Left colon (tissue), 2 donors: ENCODE measurements at regions not wholly inside any gene's neighbourhood (a gene's known extent, or its start where the extent isn't known, plus 50 kb on each side); places are given as distances from the start of the nearest gene placed in this dataset.

Experiments used
- ATAC-seq: fragments of 200-7000 bp; cut with Tn5 transposase; one replicate; pipeline ENCODE4 v1.9.1; 2020; ENCODE audit warnings: mild to moderate bottlenecking, moderate library complexity
- DNase-seq, 2 donors: peaks; one replicate each; pipeline ENCODE4 v3.0.0-alpha.2; 2020
- intact Hi-C, 2 donors: fragments of 100-400 bp; cut with DNase I in 1 of 2; cut with micrococcal nuclease in 1 of 2; formaldehyde crosslinking; loops; one replicate each; pipeline versions ENCODE4 v1.11.2 to v1.14.0; 2022; cut with DNase I, micrococcal nuclease
- donor health status: DM: no; HTN: no; CAD: no.
- donor health status: DM: yes; HTN: yes; CAD: no.

DNA sequence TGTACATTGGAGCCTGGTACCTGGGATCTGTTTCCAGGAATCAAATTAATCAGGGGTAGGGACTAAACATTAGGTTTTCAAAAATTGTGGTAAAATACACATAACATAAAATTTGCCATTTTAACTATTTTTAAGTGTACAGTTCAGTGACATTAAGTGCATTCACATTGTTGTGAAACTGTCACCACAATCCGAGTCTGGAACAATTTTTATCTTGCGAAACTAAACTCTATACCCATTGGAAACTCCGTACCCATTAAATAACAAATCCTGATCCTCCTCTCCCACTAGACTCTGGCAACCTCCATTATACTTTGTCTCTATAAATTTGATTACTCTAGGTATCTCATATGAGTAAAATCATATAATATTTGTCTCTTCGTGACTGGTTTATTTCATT lies 486.2 kb downstream of the GADD45G start:
- ATAC-seq: no peak
- intact Hi-C loops: no loop called here
- DNase-seq: no peak

DNA sequence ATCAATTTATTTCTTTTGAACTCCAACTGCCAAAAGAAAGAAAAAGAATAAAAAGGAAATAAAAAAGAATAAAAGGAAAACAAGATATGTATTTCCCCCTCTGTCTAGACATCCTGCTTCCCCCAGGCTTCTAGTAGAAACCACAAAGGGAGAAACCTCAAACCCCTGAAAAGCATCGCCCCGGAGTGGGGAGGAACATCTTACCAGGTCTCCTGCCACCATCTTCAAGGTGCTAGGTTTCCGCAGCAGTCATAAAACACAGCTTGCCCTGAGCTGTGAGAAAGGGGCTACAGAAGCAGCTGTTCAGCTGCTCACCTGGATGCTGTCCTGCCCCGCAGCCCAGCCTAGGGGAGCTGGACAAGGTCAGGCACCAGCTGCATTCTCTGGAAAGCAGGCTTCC lies 487.7 kb downstream of the GADD45G start:
- DNase-seq (no peak), ATAC-seq (no peak)
- intact Hi-C loops: no loop called here

GRCh38 chr9:90095682-90096081 lies 490.9 kb downstream of the GADD45G start:
- peak in 1 of 2 donors; percentile 53 for DNase-seq
- ATAC-seq: peak; percentile 73
- intact Hi-C loops: no loop called here

DNA sequence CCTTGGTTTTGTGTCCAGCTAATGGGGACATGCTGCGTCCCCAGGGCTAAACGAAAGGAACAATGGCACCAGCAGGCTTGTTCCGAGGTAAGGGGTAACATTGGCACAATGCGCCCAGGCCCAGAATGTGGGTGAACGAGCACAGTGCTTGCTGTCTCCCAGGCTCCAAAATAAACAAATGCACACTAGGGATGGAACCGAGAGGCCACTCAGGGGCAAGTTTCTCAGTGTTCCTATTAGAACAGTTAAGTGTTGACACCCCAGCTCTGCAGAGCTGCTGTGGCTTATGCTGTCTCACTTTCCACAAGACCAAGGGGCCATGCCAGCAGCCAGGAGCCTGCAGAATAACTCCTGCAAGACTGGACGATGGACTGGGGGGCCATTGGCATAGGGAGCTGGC lies 492.4 kb downstream of the GADD45G start:
- DNase-seq (no peak), ATAC-seq (no peak)
- intact Hi-C loops: no loop called here

GRCh38 chr9:90098408-90098807 lies 493.6 kb downstream of the GADD45G start:
- intact Hi-C loops: no loop called here
- no peak for DNase-seq
- no peak for ATAC-seq

DNA sequence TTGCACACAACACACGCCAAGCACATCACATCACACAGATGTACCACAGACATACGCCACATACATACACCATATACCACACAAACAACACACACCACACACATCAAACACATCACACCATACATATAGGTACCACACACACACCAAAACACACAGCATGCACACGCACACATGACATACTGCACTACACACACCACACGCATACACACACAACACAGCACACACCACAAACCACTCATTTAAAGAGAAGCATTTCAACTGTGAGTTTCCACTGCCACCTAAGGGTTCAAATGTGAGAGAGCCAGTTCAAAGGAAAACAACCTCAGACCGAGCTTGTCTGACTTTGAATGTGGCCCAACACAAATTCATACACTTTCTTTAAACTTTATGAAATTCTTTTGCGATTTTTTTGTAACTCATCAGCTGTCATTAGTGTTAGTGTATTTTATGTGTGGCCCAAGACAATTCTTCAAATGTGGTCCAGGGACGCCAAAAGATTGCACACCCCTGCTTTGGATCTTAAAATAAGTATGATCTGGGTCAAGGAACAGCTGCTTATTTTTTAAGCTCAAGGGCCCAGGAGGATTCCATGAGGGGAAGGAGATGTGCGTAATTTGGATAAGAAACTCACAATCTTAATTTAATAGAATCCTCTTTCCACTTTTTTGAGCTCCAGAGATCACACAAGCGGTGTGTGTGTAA lies 494.6 kb downstream of the GADD45G start:
- DNase-seq (no peak), ATAC-seq (peak; percentile 49)
- intact Hi-C loops: no loop called here

GRCh38 chr9:90100014-90100413 lies 495.2 kb downstream of the GADD45G start:
- intact Hi-C loops: loop anchor here in 1 of 2 donors (5.0 kb wide), 1 partner anchor 498 kb away; no protein-coding TSS in a partner anchor
- ATAC-seq (no peak), DNase-seq (no peak)

GRCh38 chr9:90102292-90102901 lies 497.6 kb downstream of the GADD45G start:
- ATAC-seq: peak; percentile 97
- intact Hi-C loops: loop anchor here (2.0 to 5.0 kb wide), 2 partner anchors 500 to 502 kb away; no protein-coding TSS in a partner anchor

DNA sequence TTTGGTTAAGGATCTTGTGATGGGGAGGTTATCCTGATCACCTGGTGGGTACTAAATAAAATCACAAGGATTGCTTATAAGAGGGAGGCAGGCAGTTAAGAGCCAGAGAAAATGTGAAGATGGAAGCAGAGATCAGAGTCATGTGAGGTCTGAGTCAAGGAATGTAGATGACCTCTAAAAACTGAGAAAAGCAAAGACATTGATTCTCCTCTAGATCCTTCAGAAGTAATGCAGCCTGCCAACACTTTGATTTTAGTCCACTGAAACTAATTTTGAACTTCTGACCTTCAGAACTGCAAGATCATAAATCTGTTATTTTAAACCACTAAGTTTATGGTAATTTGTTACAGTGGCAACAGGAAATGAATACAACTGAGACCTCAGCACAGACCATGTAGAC lies 499.0 kb downstream of the GADD45G start:
- no peak for DNase-seq
- intact Hi-C loops: loop anchor here (2.0 to 5.0 kb wide), 2 partner anchors 501 to 503 kb away; no protein-coding TSS in a partner anchor
- no peak for ATAC-seq

More at GRCh38 chr9:90102292-90102901, 497.6 kb downstream of the GADD45G start:
- peak; percentile 90 to 91 for DNase-seq

- intact Hi-C loops: no loop called here
- DNase-seq (no peak), ATAC-seq (no peak)
Observed at GRCh38 chr9:90105773-90106172, 501.0 kb downstream of the GADD45G start.

GRCh38 chr9:90107040-90107725 lies 502.4 kb downstream of the GADD45G start:
- peak; percentile 56 for ATAC-seq
- peak in 1 of 2 donors; percentile 43 for DNase-seq
- intact Hi-C loops: no loop called here

GRCh38 chr9:90107726-90108655 lies 503.2 kb downstream of the GADD45G start:
- intact Hi-C loops: no loop called here
- ATAC-seq (no peak), DNase-seq (no peak)

GRCh38 chr9:90112788-90113187 lies 508.0 kb downstream of the GADD45G start:
- ATAC-seq (no peak), DNase-seq (no peak)
- intact Hi-C loops: no loop called here

- ATAC-seq (no peak), DNase-seq (no peak)
- intact Hi-C loops: no loop called here
Observed at GRCh38 chr9:90114641-90115425, 510.0 kb downstream of the GADD45G start.

GRCh38 chr9:90121762-90122161 lies 517.0 kb downstream of the GADD45G start:
- ATAC-seq (no peak), DNase-seq (no peak)
- intact Hi-C loops: loop anchor here in 1 of 2 donors (10.0 kb wide), 1 partner anchor 753 kb away; no protein-coding TSS in a partner anchor

GRCh38 chr9:90124961-90125360 lies 517.7 kb downstream of the DIRAS2 start:
- ATAC-seq (no peak), DNase-seq (no peak)
- intact Hi-C loops: loop anchor here in 1 of 2 donors (10.0 kb wide), 1 partner anchor 750 kb away; no protein-coding TSS in a partner anchor

DNA sequence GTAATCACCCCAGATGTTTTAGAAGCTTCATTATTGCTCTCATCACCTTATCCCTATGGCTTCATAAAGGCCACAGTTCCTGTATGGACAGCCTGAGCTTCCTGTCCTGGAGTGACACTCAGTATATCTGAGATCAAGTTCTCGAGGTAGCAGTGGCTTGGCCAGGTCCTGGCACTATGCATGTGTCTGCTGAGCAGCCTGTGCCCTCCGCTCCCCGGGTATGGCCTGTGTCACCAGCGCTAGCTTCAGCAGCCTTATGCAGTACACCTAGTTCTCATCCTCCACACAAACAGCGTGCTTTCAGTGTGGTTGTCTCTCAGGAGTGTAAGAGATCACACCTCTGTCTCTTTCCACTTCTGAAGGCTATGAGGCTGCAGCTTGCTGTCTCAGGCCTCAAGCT lies 514.7 kb downstream of the DIRAS2 start:
- DNase-seq: no peak
- intact Hi-C loops: loop anchor here in 1 of 2 donors (10.0 kb wide), 1 partner anchor 747 kb away; no protein-coding TSS in a partner anchor
- ATAC-seq: no peak
